PC-9 (cell line): ENCODE measurements at regions not wholly inside any gene's neighbourhood (a gene's known extent, or its start where the extent isn't known, plus 50 kb on each side); places are given as distances from the start of the nearest gene placed in this dataset.

Experiments used
- CTCF ChIP-seq: fragments of 200-600 bp; sonication (generic); conservative IDR thresholded peaks from 2 replicates; pipeline ENCODE4 v1.6.1; 2017; ENCODE audit warnings: mixed run types, antibody characterized with exemption, mild to moderate bottlenecking, moderate library complexity
- EZH2 ChIP-seq: fragments of 200-600 bp; sonication (generic); IDR thresholded peaks from 2 replicates; pipeline ENCODE4 v1.8.0; 2017; ENCODE audit warnings: antibody characterized with exemption, low read depth

DNA sequence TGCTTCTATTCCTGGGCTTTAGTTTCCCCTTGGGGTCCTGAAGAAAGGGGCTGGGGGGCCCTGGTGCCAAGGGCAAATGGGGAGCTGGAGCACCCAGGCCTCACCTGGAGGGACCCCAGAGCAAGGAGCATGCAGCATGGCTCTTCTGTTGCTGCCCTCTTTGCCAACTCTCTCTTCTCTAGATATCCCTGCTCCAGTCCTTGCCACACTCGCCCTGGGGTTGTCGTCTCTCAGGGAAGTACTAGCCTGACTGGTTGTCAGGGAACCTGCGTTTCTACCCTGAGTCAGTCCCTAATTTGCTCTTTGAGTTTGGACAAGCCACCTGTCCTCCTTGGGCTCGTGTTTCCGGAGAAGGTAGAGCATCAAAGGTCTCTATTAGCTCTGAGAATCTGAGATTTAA, 63.7 kb upstream of the UBE2Q2 start:
- TF ChIP-seq EZH2 (no peak), CTCF (no peak)
